Vagina (tissue), 2 donors: ENCODE measurements at regions not wholly inside any gene's neighbourhood (a gene's known extent, or its start where the extent isn't known, plus 50 kb on each side); places are given as distances from the start of the nearest gene placed in this dataset.

Source experiments
- CTCF ChIP-seq, 3 experiments: fragments of 450-650 bp in 2 of 3; fragments of 200-600 bp in 1 of 3; sonication (generic) in 1 of 3; IDR thresholded peaks; one replicate each; pipeline ENCODE4 v1.5.1; 2017 to 2019; ENCODE audit warnings: antibody characterized with exemption in 3 of 3, mild to moderate bottlenecking in 2 of 3, moderate library complexity in 2 of 3
- POLR2A ChIP-seq, 2 donors: fragments of 450-650 bp; IDR thresholded peaks; one replicate each; pipeline ENCODE4 v1.6.1; 2017; ENCODE audit warnings: antibody characterized with exemption in 2 of 2, mild to moderate bottlenecking in 2 of 2, moderate library complexity in 2 of 2
- POLR2AphosphoS5 ChIP-seq, 2 donors: sonication (generic); formaldehyde crosslinking; IDR thresholded peaks; one replicate each; pipeline ENCODE4 v1.9.0; 2017; ENCODE audit warnings: antibody characterized with exemption in 2 of 2, mild to moderate bottlenecking in 2 of 2, low read depth in 1 of 2; ENCODE audit not compliant: insufficient read depth in 1 of 2

DNA sequence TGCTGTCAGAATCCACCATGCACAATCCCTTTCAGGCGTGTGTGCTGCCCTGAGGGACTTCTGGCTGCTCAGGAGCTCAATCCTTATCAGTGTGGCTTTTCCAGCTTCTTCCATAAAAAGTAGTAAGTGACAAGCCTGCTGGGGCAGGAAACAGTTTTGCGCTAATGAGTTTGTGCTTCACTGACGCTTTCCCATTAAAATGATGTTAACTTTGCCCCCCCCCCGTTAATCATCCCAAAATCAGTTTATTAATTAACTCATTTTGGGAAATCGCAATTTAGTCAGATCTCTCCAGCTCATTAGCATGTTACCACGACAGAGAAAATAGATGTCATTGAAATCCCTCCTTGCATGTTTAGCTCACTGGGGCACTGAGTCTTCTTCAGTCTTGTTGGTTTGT, 186.5 kb upstream of the TENM4 start:
- TF ChIP-seq CTCF (IDR thresholded peaks at IDR 0.05) (no peak), POLR2A (IDR thresholded peaks at IDR 0.05) (no peak), POLR2AphosphoS5 (IDR thresholded peaks at IDR 0.05; ENCODE audit: insufficient read depth in 1 of 2, low read depth in 1 of 2) (no peak)
